Head of caudate nucleus (tissue), 42 donors: ENCODE measurements at regions not wholly inside any gene's neighbourhood (a gene's known extent, or its start where the extent isn't known, plus 50 kb on each side); places are given as distances from the start of the nearest gene placed in this dataset.

Source experiments
- DNase-seq, 42 donors: peaks; one replicate each; pipeline versions ENCODE4 v3.0.0 to v3.0.0-alpha.2; 2020 to 2021; ENCODE audit warnings: mixed read lengths in 7 of 42
- intact Hi-C: fragments of 100-400 bp; cut with DNase I; formaldehyde crosslinking; loops from one replicate; pipeline ENCODE4 v1.15.0; 2022

DNA sequence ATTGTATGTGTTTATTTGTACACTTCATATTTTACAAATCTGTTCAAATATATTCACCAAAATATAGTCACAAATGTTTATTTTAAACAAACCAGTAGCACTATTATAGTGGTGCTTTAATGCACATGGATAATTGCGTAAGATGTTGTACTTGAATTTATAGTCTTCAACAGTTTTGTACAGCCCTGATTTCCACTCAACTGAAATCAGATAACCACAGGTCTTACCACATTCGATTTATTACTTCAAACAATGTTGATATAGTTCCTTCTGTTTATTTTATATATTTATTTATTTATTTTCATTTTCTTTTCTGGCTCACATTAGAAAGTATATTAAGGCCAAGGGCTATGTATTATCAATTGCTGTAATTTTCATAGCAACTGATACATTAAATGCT, 99.4 kb upstream of the ZNF804A start:
- no peak for DNase-seq
- intact Hi-C loops = no loop called here

- DNase-seq = no peak
- intact Hi-C loops = no loop called here
Measured at GRCh38 chr2:184504252-184504651, 94.1 kb upstream of the ZNF804A start.

GRCh38 chr2:184507254-184507653, 91.1 kb upstream of the ZNF804A start:
- intact Hi-C loops = no loop called here
- DNase-seq = no peak

DNA sequence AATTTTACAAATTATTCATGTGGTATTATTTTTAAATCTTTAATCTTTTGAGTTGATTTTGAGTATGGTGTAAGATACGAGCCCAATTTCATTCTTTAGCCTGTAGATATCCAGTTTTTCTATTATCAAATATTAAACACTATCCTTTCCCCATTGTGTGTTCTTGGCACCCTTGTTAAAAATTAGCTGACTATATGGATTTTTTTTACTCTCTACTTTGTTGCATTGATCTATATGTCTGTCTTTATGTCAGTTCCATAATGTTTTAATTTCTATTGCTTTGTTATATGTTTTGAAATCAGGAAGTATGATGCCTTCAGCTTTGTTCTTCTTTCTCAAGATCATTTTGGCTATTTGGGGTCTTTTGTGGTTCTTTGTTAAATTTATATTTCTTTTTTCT, 80.9 kb upstream of the ZNF804A start:
- intact Hi-C loops = no loop called here
- DNase-seq = no peak

- DNase-seq = no peak
- intact Hi-C loops = no loop called here
Measured at GRCh38 chr2:184520441-184520840, 77.9 kb upstream of the ZNF804A start.

GRCh38 chr2:184523732-184524131, 74.6 kb upstream of the ZNF804A start:
- DNase-seq = no peak
- intact Hi-C loops = no loop called here

DNA sequence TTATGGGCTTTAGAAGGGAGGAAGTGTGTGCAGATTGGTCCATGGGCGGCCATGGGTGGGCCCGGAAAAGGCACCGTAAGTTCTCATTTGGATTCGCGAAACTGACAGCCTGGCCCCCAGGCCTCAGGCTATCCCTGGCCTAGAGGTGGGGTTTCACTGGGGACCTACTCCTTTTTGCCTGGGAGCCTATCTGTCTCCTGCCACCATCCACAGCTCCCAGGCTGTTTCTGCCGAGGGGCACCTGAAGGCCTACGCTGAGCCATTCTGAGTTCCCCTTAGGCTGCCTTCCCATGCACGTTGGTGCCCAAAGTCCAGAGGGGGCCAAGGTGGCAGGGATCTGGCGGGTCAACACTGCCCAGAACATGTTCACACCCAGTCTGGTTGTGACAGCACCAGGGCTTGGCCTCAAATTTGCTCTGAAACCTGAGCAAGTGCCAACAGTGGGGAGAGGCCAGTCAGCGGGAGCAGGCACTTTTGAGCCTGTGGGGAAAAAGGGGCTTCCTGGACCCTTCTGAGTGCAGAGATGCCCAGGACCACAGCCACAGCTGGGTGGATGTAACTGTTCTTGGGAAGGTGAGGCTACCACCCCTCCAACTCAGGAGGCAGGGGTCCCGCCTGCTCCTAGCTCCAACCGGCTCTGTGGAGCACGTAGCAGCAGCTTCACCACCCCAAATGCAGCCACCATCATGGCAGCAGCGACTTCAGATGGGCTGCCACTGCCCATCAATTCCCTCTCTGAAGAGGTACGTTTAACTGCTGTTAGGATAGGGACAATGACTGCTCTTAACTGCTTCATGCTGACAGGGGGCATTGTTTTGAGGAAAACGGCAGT, 73.6 kb upstream of the ZNF804A start:
- intact Hi-C loops = no loop called here
- no peak for DNase-seq

DNA sequence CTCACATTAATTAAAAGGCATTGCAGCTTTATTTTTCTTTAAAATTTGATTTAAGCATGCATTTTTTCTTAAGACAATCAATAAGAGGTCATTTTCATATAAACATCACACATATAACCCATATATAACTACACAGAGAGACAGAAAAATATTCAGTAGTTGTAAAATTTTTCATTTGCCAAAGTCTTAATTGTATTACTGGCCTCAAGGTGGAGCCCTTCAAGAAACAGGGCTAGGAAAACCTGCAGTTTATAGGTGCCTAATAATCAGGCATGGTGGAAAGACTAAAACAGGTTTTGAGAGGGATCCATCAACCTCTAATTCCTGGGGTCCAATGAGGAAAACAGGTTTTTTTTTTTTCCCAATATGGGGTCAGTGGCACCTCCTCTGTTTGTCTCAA, 71.3 kb upstream of the ZNF804A start:
- intact Hi-C loops = no loop called here
- DNase-seq = no peak

- no peak for DNase-seq
- intact Hi-C loops = no loop called here
Measured at GRCh38 chr2:184528119-184528518, 70.2 kb upstream of the ZNF804A start.

DNA sequence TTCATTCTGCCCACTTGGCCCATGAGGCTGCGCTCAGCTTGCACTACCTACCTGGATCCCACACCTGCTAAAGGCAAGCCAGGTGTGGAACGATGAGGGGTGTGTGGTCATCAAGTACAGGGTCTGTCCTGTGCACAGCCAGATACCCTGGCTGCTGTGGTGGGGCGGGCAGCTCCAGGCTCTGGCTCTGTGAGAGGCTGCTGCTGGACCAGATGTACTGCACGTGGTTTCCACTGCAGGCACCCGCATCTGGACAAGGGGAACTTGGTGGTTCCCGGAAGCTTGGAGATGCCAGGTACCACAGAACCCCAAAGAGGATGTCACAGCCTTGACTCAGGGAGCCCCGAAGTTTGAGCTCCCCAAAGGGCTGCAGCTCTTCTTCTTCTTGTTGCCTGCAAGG, 68.1 kb upstream of the ZNF804A start:
- intact Hi-C loops = no loop called here
- DNase-seq = no peak

DNA sequence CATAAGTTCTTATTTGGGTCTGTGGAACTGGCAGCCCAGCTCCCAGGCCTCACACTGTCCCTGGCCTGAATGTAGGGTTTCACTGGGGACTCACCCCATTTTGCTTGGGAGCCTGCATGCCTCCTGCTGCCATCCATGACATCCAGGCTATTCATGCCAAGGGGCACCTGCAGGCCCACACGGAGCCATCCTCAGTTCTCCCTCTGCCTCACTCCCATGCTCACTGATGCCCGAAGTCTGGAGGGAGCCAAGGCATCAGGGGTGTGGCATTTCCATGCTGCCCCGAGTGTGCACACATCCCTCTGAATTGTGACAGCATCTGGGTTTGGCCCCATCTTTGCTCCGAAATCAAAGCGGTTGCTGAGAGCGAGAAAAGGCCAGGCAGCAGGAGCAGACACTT, 67.4 kb upstream of the ZNF804A start:
- DNase-seq = no peak
- intact Hi-C loops = no loop called here

DNA sequence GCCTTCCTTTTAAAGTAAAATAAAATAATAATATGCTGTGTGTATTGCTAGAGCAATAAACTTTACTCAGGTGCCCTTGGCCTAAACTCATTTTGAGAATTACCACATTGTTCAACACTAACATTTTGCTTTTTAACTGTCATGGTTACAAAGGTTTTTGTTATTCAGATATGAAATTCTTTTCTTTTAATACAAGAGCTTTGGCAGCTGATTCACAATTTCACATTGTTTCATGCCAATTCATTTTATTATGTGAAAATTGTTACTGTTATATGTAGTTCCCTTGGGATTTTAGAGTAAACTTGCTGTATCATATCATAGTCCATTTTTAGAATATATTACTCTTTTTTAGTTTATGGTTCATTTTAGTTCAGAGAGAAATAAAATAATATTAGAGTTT, 65.8 kb upstream of the ZNF804A start:
- DNase-seq = no peak
- intact Hi-C loops = no loop called here

DNA sequence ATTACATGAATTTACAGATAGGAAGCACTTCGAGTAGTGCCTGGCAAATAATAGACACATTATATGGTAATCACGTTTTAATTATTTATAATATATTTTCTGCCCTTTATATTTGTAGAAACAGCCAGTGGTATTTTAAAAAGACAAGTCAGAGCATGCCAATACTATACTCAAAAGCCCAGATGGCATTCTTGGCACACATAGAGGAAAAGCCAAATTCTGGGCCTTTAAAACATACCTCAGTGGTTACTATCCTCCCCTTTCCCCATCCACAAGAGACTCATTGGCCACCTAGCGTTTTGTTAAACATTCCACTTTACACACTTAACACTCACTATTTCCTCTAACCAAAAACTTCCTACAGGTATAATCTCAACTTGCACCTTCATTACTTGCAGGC, 63.3 kb upstream of the ZNF804A start:
- DNase-seq = no peak
- intact Hi-C loops = no loop called here

- intact Hi-C loops = no loop called here
- no peak for DNase-seq
Measured at GRCh38 chr2:184540246-184540789, 58.0 kb upstream of the ZNF804A start.

- intact Hi-C loops = no loop called here
Measured at GRCh38 chr2:184541591-184541990, 56.7 kb upstream of the ZNF804A start.

GRCh38 chr2:184543832-184544231, 54.5 kb upstream of the ZNF804A start:
- intact Hi-C loops = no loop called here
- DNase-seq = no peak

More at GRCh38 chr2:184541591-184541990, 56.7 kb upstream of the ZNF804A start:
- DNase-seq = no peak
